Stimulated activated CD4-positive, alpha-beta T cell treated with anti-CD3 and anti-CD28 coated beads, Interleukin-1b, Interleukin-23, amount 100 ng/mL, for 48 hours (primary cell): ENCODE measurements at regions not wholly inside any gene's neighbourhood (a gene's known extent, or its start where the extent isn't known, plus 50 kb on each side); places are given as distances from the start of the nearest gene placed in this dataset.
"Not testable (repeated sequence)": the region's sequence is repeated elsewhere in the genome, so short reads cannot be mapped to it uniquely, and the experiment has no call there.

Source experiments
- DNase-seq: peaks from one replicate; pipeline ENCODE4 v3.0.0-alpha.2; 2020

DNA sequence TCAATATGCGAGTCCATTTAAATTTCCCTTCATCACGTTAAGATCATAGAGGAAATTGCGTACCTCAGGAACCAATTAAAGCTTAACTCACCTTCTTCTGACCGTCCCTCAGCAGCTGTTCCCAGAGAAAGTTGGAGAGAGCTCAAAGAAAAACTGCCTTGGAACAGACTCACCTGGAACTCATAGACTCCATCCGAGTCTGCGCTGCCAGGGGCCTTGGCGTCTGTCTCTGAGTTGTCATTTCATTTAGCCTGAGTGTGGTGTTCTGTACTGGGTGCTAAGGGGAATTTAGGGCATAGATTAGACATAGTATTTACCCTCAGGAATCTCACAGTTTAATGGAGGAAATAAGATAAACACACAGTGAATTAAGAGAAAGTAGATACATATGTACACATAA is 892.7 kb downstream of the TLE1 start:
- DNase-seq = no peak

DNA sequence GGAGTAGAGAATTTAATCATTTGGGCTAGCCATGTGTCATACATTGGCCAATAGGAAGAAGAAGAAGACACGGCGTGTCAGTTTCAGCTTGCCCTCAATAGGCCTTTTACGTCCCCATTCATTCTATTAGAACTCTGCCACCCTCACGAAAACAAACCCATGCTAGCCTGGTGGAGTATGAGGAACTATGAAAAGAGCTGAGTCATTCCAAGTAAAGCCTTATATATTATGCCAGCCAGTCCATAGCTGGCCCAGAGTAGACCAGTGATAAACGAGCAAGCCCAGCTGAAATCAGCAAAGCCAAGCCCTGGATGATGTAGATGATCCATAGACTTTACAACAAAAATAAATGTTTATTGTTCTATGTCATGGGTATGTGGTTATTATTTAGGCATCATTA is 895.1 kb downstream of the TLE1 start:
- DNase-seq = no peak

DNA sequence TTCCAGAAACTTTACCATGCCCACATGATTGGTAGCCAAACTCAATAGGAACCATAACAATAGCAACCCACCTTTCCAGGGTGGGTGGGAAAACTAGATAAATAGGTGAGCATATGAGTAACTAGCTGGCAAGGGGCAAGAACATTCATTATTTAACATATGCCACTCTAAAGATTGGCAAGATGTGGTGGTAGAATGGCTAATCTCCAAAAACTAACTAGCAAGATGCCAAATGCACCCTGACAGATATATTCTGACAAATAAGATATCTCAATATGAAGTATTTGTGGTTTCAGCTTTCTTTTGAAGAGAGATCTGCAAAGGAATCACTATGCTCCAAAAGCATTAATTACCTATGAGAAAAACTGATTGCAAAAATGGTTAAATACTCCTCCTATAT is 895.6 kb downstream of the TLE1 start:
- no peak for DNase-seq

DNA sequence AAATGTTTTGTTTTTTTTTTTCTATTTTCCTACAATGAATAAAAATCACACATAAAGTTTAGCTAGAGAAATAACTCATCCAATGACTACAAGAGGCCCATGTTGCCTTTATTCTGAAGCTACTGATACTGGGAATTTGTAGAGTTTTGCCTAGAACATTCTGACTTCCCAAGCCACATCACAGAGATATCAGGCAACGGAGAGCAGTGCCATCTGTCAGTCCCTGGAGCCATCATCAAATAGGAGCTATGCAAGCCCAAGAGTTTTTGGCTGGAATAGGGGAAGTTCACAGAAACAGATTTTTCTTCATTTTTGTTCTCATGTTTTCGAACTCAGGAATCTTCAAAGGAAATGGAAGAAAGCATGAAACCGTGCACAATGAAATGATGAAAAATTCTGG is 896.6 kb downstream of the TLE1 start:
- no peak for DNase-seq

DNA sequence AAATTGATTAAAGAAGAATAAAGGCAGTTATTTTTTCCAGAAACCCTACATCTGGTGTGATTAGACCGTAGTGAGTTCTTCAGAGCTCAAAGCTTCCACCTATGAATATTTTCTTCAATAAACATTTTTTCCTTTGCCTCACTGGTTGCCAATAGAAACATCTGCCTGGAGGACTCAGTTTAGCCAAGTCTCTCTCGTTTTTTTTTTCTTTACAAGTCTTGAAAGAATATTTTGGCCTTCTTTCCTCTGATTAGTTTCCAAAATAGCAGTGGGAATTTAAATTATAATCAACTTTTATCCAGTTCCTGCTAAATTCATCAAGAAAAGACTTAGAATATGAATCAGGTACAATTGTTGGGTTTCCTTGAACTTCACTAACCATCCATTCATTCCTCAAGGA is 897.5 kb downstream of the TLE1 start:
- no peak for DNase-seq

DNA sequence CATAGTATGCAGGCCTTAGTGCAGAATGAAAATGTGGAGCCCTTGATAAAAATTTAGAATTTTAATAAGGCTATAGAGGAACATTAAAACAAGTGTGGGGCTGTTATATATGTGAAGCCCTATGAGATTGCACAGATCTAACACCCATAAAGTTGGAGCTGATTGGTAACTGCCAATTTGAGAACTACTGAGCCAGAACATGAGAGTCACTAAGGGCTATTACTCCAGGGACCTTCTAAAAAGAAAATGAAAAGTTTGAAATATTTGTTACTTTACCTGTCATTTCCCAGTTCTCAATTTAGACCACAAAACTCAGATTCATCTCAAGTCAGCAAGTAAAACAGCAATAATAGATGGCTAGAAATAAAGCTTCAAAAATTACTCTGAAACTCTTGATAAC is 898.6 kb downstream of the TLE1 start:
- DNase-seq = no peak

DNA sequence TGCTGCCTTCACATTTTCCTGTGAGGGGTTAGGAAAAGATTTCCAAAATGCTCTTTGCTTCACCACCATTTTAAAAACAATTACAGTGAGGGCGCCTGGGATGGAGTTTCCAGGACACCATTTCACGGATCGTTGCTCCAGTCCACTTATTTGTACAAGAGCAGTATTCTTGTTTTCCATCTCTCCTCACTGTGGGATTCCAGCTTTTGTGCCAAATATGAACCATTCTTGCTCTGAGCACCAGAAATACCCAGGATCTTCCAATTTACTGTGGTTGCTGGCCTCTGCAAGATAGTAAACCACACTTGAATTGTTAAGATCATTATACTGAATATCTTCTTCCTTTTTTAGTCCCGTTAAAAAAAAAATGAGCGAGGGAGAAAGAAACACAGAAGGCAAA is 899.5 kb downstream of the TLE1 start:
- no peak for DNase-seq

DNA sequence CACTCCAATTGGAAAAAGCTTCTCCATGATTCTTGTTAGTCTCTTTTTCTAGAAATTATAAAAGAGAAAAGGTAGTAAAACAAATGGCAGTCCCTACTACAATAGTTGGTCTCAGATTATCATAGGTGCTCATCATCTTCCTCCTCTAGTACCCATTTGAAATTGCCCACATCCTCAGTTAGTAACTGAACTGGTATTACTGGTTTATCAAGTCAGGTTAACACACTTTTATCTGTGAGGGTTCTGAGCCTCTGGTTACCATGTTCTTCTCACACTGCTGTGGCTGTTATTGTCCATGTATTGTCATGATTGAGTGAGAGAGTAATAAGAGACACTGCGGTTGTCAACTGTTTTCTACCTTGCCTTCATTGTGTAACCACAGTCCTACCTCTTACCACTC is 901.7 kb downstream of the TLE1 start:
- DNase-seq = no peak

DNA sequence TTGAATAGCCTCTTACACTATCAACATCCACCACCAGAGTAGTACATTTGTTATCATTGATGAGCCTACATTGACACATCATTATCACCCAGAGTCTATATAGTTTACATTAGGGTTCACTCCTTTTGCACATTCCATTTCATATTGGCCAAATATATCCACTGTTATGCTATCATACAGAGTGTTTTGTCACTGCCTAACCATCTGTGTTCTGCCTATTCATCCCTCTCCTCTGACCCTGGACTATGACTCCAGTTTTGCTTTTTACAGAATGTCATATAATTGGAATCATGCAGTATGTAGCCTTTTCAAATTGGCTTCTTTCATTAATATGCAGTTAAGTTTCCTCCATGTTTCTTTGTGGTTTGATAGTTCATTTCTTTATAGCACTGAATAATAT is 904.7 kb downstream of the TLE1 start:
- no peak for DNase-seq

DNA sequence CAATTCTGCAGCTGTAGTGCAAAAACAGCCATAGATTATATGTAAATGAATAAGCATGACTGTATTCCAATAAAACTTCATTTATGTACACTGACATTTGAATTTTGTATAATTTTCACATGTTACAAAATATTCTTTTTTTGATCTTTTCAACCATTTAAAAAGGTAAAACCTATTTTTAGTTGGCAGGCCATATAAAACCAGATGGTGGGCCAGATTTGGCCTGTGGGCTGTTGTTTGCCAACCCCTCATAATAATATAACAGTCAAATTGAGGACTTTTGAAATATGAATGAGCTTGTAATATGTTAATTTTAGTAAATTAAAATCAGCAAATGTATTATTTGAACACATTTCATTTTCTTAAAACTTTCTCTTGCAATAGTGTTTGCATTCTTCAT is 913.4 kb downstream of the TLE1 start:
- no peak for DNase-seq

DNA sequence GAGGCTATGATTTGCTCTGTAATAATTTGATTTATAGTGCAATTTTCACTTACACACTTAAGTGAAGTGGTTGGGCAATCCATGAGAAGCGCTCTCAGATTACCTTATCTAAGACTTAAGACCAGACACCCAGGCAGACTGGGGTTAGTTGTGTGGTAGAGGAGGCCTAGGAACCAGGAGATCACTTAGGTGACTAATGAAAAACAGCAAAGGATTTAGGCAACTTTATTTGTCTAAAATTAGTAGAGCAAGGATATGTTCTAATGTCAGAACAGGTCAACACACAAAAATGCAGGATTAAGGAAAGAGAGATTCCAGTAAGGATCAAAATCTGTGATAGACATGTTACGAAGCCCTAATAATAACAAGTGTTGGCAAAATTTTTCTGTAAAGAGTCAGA is 913.8 kb downstream of the TLE1 start:
- no peak for DNase-seq

DNA sequence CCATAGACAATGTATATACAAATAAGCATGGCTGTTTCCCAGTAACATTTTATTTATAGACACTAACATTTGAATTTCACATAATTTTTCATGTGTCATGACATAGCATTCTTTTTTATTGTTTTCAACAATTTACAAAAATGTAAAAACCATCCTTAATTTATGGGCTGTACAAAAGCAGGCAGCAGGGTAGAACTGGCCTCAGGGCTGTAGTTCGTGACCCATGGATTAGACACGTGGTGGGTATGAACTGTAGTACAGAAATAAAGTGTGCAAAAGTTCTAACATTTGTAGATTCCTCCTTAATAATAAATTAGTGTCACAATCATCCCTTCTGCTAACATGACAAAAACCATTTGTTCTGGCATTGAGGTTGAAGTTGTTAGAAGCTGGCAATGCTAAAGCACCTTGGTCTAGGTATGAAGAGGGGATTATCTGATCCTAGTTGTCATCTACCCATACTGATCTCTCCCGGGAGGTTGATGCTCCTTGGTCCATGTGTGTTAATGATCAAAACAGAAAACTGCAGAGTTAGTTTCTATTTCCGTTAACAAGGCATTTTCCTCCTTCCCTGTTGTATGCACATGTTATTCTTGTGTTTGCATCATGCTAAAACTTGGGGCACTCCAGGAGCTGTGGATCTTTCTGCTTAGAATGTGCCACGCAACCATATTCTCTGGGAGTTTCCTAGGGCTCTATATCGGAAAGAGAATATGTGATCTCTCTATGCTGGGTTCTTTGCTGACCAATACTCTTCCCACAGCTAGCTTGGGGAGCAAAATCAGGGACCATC is 917.6 kb downstream of the TLE1 start:
- no peak for DNase-seq

DNA sequence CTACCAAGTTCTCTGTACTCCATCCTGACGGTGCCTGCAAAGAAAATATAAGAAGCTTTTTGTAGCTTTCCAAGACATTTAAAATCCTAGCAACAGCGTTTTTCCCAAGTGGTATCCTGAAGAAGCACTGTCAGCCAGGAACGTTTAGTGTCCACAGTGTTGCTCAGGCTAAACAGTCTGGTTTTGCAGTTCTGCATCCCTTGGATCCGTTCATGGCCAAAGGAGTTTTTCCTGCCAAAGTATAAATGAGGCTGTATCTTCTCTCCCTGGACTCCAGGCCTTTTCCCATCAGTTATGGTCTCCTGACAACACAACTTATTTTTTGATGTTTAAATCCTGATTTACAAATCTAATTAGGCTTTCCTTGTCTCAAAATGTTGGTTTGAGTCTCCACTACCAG is 925.8 kb downstream of the TLE1 start:
- DNase-seq = no peak

DNA sequence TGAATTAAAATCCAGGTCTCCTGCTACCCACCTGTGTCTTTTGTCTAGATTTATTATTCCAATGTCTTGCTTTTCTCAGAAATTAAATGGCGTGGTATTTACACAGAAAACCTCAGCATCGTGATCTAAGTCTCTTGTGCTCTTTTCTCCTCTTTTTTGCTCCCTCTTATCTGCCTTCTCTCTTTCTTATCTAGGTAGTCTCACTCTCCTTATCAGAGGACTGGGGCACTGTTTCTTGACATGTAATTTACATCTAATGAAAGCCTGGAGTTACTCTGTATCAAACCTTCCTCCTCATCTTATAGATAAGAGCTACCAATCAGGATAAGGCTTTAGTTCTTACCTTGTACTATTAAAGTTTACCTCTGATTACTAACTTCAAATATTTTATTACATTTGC is 933.8 kb downstream of the TLE1 start:
- DNase-seq = no peak

DNA sequence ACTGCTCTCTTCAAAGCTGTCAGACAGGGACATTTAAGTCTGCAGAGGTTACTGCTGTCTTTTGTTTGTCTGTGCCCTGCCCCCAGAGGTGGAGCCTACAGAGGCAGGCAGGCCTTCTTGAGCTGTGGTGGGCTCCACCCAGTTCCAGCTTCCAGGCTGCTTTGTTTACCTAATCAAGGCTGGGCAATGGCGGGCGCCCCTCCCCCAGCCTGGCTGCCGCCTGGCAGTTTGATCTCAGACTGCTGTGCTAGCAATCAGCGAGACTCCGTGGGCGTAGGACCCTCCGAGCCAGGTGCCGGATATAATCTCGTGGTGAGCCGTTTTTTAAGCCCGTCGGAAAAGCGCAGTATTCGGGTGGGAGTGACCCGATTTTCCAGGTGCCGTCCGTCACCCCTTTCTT is 942.3 kb downstream of the TLE1 start:
- DNase-seq = not testable (repeated sequence)

DNA sequence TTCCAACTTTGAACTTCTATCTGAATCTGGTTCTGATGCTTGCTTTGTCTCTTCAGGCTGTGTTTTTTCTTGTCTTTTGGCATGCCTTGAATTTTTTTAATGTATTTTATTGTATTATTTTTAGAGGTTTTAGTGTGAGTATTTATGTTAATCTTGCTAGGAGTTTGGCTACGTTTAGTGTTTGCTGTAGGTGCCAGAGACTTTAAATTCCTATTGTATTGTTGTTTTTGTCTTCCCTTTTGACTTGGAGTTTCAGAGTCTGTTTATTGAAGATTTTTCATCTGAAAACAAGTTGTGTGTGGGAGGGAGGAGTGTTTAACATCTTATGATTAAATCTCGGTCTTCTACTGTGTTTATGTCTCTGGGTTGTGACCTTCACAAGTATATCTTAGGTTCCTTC is 956.8 kb downstream of the TLE1 start:
- DNase-seq = no peak

DNA sequence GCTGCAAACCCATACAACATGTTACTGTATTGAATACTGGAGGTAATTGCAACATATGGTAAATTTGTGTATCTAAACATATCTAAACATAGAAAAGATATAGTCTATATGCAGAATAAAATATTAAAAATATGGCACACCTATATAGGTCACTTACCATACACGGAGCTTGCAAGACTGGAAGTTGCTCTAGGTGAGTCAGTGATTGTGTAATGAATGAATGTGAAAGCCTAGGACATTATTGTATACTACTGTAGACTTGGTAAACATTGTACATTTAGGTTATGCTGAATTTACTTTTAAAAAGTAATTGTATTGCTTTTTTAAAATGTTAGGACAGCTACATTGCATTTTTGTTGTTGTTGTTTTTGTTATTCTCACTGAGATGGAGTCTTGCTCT is 968.8 kb downstream of the TLE1 start:
- no peak for DNase-seq

DNA sequence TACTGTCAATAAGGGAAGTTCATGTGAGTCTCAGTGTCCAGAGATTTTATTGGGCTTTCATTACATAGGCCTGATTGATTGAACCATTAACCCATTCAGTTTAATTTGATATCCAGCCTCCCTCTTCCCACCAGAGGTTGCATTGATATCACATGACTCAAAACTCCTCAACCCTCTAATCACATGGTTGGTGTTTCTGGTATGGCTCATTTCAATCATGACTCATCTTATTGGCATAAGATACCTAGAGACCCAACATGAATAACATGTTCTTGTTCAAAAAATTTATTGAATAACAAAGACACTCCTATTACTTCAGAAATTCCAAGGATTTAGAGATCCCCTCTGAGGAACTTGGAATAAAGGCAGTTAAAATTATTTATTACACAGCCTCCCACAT is 982.2 kb downstream of the TLE1 start:
- no peak for DNase-seq

DNA sequence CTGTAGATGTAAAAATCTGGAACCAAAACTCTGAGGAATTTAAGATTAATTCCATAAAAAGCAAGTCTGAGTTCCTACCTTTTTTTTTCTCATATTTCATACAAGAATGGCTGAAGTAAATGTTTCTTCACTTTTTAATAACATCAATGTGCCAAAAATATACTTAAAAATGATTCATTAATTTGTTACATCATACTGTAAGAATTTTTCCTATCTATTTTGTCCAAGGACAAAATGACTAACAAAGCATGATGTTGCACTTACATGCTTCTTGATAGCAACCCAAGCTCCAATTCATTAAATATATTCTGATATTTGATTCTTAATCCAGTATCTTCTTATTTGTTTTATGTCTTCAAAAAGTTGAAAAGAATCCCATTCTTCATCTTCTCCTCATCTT is 988.3 kb downstream of the TLE1 start:
- DNase-seq = no peak

DNA sequence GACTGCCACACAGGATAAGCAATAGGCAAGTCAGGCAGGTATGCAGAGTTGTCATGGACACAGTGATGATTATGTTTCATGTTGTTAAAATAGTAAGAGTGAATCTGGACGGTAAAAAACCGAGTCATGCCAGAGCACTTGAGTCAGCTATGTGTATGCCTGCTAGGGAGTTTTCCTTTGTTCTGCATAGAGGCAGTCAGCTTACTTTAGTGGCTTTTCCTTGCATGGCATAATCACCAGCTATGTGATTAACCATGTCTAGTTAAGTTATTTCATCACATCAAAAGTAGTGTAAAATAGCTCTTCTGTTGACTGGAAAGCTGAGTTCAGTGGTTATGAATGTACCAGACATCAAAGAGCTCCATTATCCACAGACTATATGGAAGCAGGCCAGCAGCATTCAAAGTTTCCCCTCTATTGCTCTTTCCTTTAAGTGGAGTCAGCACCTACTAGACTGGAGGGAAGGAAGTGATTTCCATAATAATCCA is 989.8 kb downstream of the TLE1 start:
- no peak for DNase-seq

DNA sequence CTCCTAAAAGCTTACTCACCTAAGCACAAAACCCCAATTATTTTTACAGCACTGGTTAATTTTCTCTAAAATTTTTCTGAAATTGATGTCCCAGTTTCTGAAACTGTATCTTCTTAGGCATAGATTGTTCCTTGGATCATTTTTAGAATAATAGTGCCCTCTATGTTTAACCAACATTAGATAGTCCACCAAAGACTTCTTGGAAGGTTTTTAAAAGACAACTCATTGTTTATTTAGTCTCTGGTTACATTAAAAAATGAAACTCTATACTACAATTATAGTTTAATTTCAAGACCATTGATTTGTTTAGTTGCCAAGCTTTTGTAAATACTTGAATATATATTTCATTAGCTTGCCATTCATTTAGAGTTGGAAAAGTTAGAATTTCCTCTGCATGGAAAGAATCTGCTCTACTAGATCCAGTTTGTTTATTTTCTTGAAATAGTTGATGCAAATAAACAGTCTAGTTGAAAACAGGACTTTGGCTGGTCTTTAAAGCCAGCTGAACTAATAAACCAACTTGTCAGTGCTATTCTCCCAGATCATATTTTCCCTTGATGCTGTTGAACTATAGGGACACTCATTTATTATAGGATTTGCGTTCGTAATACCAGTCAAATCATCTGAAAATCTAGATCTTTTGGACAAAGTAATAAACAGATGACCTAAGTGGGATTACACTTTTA is 990.5 kb downstream of the TLE1 start:
- DNase-seq = no peak

DNA sequence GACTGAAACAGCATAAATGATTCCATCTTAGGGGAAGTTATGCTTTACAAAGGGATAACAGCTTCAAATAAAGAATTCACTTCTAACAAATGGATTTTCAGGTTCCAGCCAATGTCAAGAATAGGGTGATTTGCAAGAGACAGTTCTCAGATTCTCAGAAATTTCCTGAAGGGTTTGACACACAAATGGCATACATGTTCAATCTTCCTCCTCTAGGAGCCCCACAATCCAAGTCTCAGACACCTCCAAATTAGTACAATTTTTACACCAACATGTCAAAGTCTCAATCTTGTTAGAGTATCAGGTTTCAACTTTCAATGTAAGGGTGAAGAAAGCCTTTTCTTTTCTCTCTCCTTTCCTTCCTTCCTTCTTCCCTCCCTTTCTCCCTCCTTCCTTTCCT is 996.6 kb downstream of the TLE1 start:
- no peak for DNase-seq

DNA sequence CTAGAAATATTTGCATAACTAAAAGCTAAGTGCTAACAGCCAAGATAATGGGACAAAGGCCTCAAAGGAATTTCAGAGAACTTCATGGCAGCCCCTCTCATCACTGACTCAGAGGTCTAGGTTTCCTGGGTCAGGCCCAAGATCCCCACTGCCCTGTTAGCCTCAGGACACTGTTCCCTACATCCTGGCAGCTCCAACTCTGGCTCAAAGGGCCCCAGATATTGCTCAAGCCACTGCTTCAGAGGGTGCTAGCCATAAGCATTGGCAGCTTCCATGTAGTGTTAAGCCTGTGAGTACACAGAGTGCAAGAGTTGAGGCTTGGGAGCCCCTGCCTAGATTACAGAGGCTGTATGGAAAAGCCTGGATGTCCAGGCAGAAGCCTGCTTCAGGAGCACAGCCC is 998.1 kb downstream of the TLE1 start:
- DNase-seq = no peak

DNA sequence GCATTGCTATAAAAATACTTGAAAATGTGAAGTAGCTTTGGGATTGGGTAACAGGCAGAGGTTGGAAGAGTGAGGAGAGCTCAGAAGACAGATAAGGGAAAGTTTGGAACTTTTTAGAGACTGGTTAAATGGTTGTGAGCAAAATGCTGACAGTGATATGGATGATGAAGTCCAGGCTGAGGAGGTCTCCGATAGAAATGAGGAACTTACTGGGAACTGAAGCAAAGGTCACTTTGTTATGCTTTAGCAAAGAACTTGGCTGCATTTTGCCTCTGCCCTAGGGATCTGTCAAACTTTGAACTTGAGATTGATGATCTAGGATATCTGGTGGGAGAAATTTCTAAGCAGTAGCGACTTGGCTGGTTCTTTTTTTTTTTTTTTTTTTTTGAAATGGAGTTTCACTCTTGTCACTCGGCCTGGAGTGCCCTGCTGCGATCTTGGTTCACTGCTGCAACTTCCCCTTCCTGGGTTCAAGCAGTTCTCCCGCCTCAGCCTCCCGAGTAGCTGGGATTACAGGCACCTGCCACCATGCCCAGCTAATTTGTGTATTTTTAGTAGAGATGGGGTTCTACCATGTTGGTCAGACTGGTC is 998.9 kb downstream of the TLE1 start:
- DNase-seq = no peak
